ENCODE measurements at regions not wholly inside any gene's neighbourhood (a gene's known extent, or its start where the extent isn't known, plus 50 kb on each side); places are given as distances from the start of the nearest gene placed in this dataset.
"Not testable (repeated sequence)": the region's sequence is repeated elsewhere in the genome, so short reads cannot be mapped to it uniquely, and the experiment has no call there.

DNA sequence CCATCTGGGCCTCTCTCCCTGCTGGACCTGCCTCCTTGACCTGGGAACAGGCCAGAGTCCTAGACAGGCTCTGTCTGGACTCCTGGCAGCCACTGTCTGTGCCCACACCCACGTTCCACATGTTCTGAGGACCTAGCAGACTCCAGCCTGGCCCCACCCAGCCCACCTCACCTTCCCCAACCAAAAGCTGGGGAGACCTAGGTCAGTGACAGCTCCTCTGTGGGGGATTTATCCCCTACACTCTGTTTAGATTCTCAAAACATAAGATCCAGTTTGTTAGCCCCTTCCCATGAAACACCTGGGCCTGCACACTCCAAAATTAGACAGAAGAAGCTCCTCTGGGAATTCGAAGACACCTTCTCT, 59.8 kb upstream of the ADAMTS2 start:
- Histone ChIP-seq H2AFZ (ENCODE audit: low read length) (no peak overlapping the region), H3K79me2 (ENCODE audit: insufficient read depth, low read length) (no peaks in the 10 kb centered on the region), H3K36me3 (ENCODE audit: insufficient read depth, low read length) (no peaks in the 10 kb centered on the region), H3K4me3 (ENCODE audit: low read depth, low read length, poor library complexity, severe bottlenecking) (no peak overlapping the region), H3K27me3 (ENCODE audit: insufficient read depth, low read length) (0 out of 2 replicates have a peak, but pooled peaks cover 1% of the 10 kb centered on the region), H3K9ac (ENCODE audit: low read length) (no peak overlapping the region), H3K9me2 (ENCODE audit: low read depth, low read length) (no peaks in the 10 kb centered on the region), H3F3A (ENCODE audit: insufficient read depth, low read length) (no peaks in the 10 kb centered on the region), H3K27ac (ENCODE audit: low read depth, low read length, poor library complexity, severe bottlenecking) (no peak overlapping the region), H3K9me3 (ENCODE audit: low read length) (peaks cover 7% of the 10 kb centered on the region; the same call in 1 of the 2 replicates), H3K4me1 (ENCODE audit: insufficient read depth, low read length, severe bottlenecking) (no peaks in the 10 kb centered on the region), H3K4me2 (ENCODE audit: low read length) (no peak overlapping the region), H4K20me1 (ENCODE audit: insufficient read depth, low read length) (no peaks in the 10 kb centered on the region)
- no peak for TF ChIP-seq EZH2 (IDR thresholded peaks at IDR 0.05; ENCODE audit: borderline replicate concordance, low read length)
- TF ChIP-seq, protein P1, sequence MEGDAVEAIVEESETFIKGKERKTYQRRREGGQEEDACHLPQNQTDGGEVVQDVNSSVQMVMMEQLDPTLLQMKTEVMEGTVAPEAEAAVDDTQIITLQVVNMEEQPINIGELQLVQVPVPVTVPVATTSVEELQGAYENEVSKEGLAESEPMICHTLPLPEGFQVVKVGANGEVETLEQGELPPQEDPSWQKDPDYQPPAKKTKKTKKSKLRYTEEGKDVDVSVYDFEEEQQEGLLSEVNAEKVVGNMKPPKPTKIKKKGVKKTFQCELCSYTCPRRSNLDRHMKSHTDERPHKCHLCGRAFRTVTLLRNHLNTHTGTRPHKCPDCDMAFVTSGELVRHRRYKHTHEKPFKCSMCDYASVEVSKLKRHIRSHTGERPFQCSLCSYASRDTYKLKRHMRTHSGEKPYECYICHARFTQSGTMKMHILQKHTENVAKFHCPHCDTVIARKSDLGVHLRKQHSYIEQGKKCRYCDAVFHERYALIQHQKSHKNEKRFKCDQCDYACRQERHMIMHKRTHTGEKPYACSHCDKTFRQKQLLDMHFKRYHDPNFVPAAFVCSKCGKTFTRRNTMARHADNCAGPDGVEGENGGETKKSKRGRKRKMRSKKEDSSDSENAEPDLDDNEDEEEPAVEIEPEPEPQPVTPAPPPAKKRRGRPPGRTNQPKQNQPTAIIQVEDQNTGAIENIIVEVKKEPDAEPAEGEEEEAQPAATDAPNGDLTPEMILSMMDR (IDR thresholded peaks at IDR 0.05; ENCODE audit: low read length): no peak

DNA sequence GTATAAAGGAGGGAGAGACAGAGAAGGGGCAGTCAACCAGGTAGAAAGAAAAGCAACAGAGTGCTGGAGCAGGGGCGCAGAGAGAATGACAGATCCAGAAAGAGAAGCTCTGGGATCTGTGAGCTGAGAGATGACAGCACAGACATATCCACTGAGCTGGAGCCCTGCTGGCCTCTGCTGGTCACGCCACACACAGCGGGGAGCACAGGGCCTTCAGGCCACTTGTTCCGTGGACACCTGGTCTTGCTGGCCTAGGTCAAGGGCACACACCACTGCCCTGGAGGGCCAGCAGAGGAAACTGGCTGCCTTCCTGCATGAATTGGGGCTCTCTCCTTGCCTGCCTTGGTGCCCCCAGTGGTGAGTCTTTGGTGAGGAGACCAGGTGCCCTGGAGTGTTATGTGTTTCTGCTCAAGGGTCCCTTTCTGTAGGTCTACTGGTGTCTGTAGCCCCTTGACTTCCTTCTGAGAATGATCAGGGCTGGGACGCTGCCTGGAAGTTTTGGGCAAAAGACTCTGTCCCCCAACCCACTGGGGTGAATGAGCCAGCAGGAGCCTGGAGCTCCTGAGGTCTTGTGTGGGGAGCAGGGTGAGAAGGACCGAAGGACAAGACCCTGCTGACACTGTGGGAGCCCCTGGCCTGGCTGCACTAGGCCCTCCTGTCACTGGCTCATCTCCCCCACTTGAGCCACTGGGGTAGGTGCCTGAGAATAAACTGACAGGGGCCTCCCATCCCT, 59.2 kb upstream of the ADAMTS2 start:
- H3K4me3 ChIP-seq (ENCODE audit: low read depth, low read length, poor library complexity, severe bottlenecking): no peak overlapping the region
- H3K9me2 ChIP-seq (ENCODE audit: low read depth, low read length): no peaks in the 10 kb centered on the region
- no peaks in the 10 kb centered on the region for H3K4me1 ChIP-seq (ENCODE audit: insufficient read depth, low read length, severe bottlenecking)
- H2AFZ ChIP-seq (ENCODE audit: low read length): no peak overlapping the region
- no peak overlapping the region for H3K27ac ChIP-seq (ENCODE audit: low read depth, low read length, poor library complexity, severe bottlenecking)
- no peak overlapping the region for H3K4me2 ChIP-seq (ENCODE audit: low read length)
- H3K36me3 ChIP-seq (ENCODE audit: insufficient read depth, low read length): no peaks in the 10 kb centered on the region
- no peaks in the 10 kb centered on the region for H4K20me1 ChIP-seq (ENCODE audit: insufficient read depth, low read length)
- H3K27me3 ChIP-seq (ENCODE audit: insufficient read depth, low read length): no peaks in the 10 kb centered on the region
- H3K9me3 ChIP-seq (ENCODE audit: low read length): peaks cover 8% of the 10 kb centered on the region; the same call in 1 of the 2 replicates
- no peaks in the 10 kb centered on the region for H3K79me2 ChIP-seq (ENCODE audit: insufficient read depth, low read length)
- TF ChIP-seq, protein P1 (IDR thresholded peaks at IDR 0.05; ENCODE audit: low read length): no peak
- TF ChIP-seq EZH2 (IDR thresholded peaks at IDR 0.05; ENCODE audit: borderline replicate concordance, low read length): no peak
- no peak overlapping the region for H3K9ac ChIP-seq (ENCODE audit: low read length)
- H3F3A ChIP-seq (ENCODE audit: insufficient read depth, low read length): no peaks in the 10 kb centered on the region

DNA sequence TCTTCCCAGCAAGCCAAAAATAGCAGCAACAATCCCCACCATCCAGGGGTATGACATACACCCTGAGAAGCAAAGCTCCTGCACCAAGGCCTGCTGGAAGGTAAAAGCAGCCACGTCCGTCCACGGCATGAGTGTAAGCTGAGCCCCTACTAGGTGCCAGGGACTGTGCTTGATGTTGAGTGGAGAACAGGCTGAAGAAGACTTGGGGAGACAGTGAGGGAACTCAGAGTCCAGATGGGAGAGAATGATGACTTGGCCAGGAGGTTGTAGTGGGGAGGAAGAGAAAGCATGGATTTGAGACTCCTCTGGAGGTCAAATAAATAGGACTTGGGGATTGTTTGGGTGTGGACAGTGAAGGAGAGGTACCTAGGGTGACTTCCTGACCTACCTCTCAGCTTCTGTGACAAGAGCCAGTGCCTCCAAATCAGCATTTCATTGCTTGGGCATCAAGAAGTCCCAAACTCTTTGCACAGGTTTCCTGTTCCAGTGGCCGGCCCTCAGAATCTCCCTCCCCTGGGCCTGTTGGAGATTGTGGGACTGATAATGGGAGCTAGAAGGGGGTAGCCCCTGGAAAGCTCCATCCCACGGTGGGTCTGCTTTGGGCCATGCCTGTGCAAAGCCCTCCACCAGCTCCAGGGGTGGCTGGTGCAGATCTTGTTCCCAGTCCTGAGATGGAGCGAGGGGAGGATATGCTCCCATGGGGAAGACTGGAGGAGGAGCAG, 58.3 kb upstream of the ADAMTS2 start:
- H3K4me1 ChIP-seq (ENCODE audit: insufficient read depth, low read length, severe bottlenecking): no peaks in the 10 kb centered on the region
- H3K36me3 ChIP-seq (ENCODE audit: insufficient read depth, low read length): no peaks in the 10 kb centered on the region
- no peak overlapping the region for H3K27ac ChIP-seq (ENCODE audit: low read depth, low read length, poor library complexity, severe bottlenecking)
- no peaks in the 10 kb centered on the region for H4K20me1 ChIP-seq (ENCODE audit: insufficient read depth, low read length)
- H3K4me2 ChIP-seq (ENCODE audit: low read length): no peak overlapping the region
- no peak overlapping the region for H2AFZ ChIP-seq (ENCODE audit: low read length)
- H3K4me3 ChIP-seq (ENCODE audit: low read depth, low read length, poor library complexity, severe bottlenecking): no peak overlapping the region
- no peaks in the 10 kb centered on the region for H3K27me3 ChIP-seq (ENCODE audit: insufficient read depth, low read length)
- no peaks in the 10 kb centered on the region for H3K9me2 ChIP-seq (ENCODE audit: low read depth, low read length)
- H3K79me2 ChIP-seq (ENCODE audit: insufficient read depth, low read length): no peaks in the 10 kb centered on the region
- H3K9me3 ChIP-seq (ENCODE audit: low read length): peaks cover 8% of the 10 kb centered on the region; the same call in 1 of the 2 replicates
- no peak overlapping the region for H3K9ac ChIP-seq (ENCODE audit: low read length)
- no peak for TF ChIP-seq EZH2 (IDR thresholded peaks at IDR 0.05; ENCODE audit: borderline replicate concordance, low read length)
- TF ChIP-seq, protein P1 (IDR thresholded peaks at IDR 0.05; ENCODE audit: low read length): no peak
- no peaks in the 10 kb centered on the region for H3F3A ChIP-seq (ENCODE audit: insufficient read depth, low read length)

DNA sequence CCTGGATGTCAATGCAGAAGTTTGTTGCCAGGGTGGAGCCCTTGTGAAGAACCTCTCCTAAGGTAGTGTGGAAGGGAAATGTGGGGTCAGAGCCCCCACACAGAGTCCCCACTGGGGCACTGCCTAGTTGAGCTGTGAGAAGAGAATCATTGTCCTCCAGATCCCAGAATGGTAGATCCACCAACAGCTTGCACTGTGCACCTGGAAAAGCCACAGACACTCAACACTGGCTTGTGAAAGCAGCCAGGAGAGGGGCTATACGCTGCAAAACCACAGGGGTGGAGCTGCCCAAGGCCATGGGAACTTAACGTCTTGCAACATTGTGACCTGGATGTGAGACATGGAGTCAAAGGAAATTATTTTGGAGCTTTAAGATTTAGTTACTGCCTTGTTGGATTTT, 55.2 kb upstream of the ADAMTS2 start:
- not testable (repeated sequence) for H3K4me3 ChIP-seq (ENCODE audit: low read depth, low read length, poor library complexity, severe bottlenecking)

More for the DNA sequence above, 55.2 kb upstream of the ADAMTS2 start:
- not testable (repeated sequence) for H3K4me2 ChIP-seq (ENCODE audit: low read length); H3K36me3 ChIP-seq (ENCODE audit: insufficient read depth, low read length); H3K79me2 ChIP-seq (ENCODE audit: insufficient read depth, low read length); H3K9ac ChIP-seq (ENCODE audit: low read length); H3K4me1 ChIP-seq (ENCODE audit: insufficient read depth, low read length, severe bottlenecking); H3K27me3 ChIP-seq (ENCODE audit: insufficient read depth, low read length); H4K20me1 ChIP-seq (ENCODE audit: insufficient read depth, low read length); H3K9me3 ChIP-seq (ENCODE audit: low read length); H3F3A ChIP-seq (ENCODE audit: insufficient read depth, low read length); H3K9me2 ChIP-seq (ENCODE audit: low read depth, low read length); H2AFZ ChIP-seq (ENCODE audit: low read length); H3K27ac ChIP-seq (ENCODE audit: low read depth, low read length, poor library complexity, severe bottlenecking)

All from OCI-LY1 (cell line).